Esophagus muscularis mucosa (tissue), 4 donors: ENCODE measurements at regions not wholly inside any gene's neighbourhood (a gene's known extent, or its start where the extent isn't known, plus 50 kb on each side); places are given as distances from the start of the nearest gene placed in this dataset.

ENCODE experiments used
- DNase-seq: peaks from one replicate; pipeline ENCODE4 v3.0.0-alpha.2; 2017; ENCODE audit errors: extremely low spot score
- H3K27ac ChIP-seq, 4 donors: fragments of 200-600 bp; sonication (generic); replicated peaks in 1 of 4; 1 replicate in 3 of 4; 2 replicates in 1 of 4; pipeline ENCODE4 v1.5.1; 2016 to 2019; ENCODE audit warnings: mild to moderate bottlenecking in 1 of 4
- H3K27me3 ChIP-seq, 4 donors: fragments of 200-600 bp; sonication (generic); one replicate each; pipeline versions ENCODE4 v1.5.1 to v1.6.0; 2016 to 2019
- H3K36me3 ChIP-seq, 4 donors: fragments of 200-600 bp; sonication (generic); one replicate each; pipeline ENCODE4 v1.5.1; 2016 to 2019
- H3K4me1 ChIP-seq, 4 donors: fragments of 200-600 bp; sonication (generic); one replicate each; pipeline ENCODE4 v1.5.1; 2016 to 2019
- H3K4me3 ChIP-seq, 4 donors: fragments of 200-600 bp; sonication (generic); 1 replicate in 2 of 4; 2 replicates in 2 of 4; pipeline ENCODE4 v1.5.1; 2016 to 2019; ENCODE audit warnings: mild to moderate bottlenecking in 4 of 4, moderate library complexity in 1 of 4
- H3K9me3 ChIP-seq, 4 donors: fragments of 200-600 bp; sonication (generic); 1 replicate in 3 of 4; 2 replicates in 1 of 4; pipeline ENCODE4 v1.5.1; 2016 to 2019
- EP300 ChIP-seq: sonication (generic); formaldehyde crosslinking; IDR thresholded peaks from one replicate; pipeline ENCODE4 v1.6.1; 2017; ENCODE audit warnings: antibody characterized with exemption
- POLR2A ChIP-seq: fragments of 450-650 bp; IDR thresholded peaks from one replicate; pipeline ENCODE4 v1.6.1; 2017; ENCODE audit warnings: antibody characterized with exemption, moderate library complexity, mild to moderate bottlenecking, low read depth
- POLR2AphosphoS5 ChIP-seq, 2 donors: sonication (generic); formaldehyde crosslinking; IDR thresholded peaks; one replicate each; pipeline ENCODE4 v1.6.1; 2017; ENCODE audit warnings: antibody characterized with exemption in 2 of 2
- WGBS: methylation state at CpG from one replicate; pipeline ENCODE4 v1.1.5; 2018; 5-methylcytosine and 5-hydroxymethylcytosine counted together
- intact Hi-C: fragments of 100-400 bp; cut with DNase I; formaldehyde crosslinking; loops from one replicate; pipeline ENCODE4 v1.15.1; 2023
- TF ChIP-seq, protein P1 (sequence below), 3 experiments: fragments of 200-600 bp in 2 of 3; fragments of 450-650 bp in 1 of 3; sonication (generic) in 2 of 3; IDR thresholded peaks; one replicate each; pipeline ENCODE4 v1.5.1; 2017 to 2019; ENCODE audit warnings: antibody characterized with exemption in 3 of 3, mild to moderate bottlenecking in 2 of 3, moderate library complexity in 1 of 3

DNA sequence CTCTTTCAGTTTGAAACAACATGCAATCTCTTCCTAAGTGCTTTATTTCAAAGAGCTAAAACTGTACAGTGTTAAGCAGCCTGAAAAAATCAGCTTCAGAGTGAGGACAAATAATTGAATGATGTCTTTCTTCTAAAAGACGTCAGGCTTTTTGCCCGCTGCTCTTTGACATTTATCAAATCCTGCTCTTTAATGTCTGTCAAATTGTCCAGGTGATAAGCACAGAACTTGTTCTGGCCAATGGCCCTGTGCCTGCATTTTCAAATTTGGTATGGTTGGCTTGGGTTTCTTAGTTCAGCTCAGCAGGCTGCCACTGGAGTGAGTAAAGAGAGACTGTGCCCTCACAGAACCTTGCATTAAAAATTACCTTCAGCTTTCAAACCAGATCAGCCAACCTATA, 712.9 kb upstream of the LCORL start:
- Histone ChIP-seq H3K36me3 (no peaks in the 10 kb centered on the region), H3K27me3 (no peaks in the 10 kb centered on the region), H3K4me3 (no peak overlapping the region), H3K4me1 (peaks cover 5 to 19% (median 13%) of the 10 kb centered on the region in 4 donors), H3K9me3 (no peaks in the 10 kb centered on the region), H3K27ac (no peak overlapping the region)
- WGBS = 24% methylated on average over 2 of the region's 2 CpGs
- TF ChIP-seq POLR2AphosphoS5 (IDR thresholded peaks at IDR 0.05) (no peak), POLR2A (no peak), EP300 (no peak)
- TF ChIP-seq, protein P1, sequence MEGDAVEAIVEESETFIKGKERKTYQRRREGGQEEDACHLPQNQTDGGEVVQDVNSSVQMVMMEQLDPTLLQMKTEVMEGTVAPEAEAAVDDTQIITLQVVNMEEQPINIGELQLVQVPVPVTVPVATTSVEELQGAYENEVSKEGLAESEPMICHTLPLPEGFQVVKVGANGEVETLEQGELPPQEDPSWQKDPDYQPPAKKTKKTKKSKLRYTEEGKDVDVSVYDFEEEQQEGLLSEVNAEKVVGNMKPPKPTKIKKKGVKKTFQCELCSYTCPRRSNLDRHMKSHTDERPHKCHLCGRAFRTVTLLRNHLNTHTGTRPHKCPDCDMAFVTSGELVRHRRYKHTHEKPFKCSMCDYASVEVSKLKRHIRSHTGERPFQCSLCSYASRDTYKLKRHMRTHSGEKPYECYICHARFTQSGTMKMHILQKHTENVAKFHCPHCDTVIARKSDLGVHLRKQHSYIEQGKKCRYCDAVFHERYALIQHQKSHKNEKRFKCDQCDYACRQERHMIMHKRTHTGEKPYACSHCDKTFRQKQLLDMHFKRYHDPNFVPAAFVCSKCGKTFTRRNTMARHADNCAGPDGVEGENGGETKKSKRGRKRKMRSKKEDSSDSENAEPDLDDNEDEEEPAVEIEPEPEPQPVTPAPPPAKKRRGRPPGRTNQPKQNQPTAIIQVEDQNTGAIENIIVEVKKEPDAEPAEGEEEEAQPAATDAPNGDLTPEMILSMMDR (IDR thresholded peaks at IDR 0.05) = no peak
- intact Hi-C loops = no loop called here
- no peak for DNase-seq

DNA sequence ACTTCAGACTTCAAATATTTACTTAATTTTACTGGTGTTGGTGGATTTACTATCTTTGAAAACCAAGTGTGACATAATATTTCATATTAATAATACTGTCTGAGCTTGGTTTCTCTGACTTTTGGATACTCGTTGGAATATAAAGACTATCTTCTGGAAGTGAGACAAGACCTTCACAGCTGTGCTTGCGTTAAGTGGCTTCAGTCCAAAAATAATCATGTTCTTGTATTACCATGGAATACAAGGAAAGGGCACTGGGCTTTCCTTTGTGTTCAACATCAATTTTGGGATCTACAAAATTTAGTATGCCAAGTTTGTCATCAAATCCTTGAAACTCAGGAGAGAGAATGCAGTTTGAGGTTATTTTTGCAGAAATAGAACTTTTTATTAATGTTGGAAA, 712.4 kb upstream of the LCORL start:
- Histone ChIP-seq H3K27ac (no peak overlapping the region), H3K4me1 (peaks cover 5 to 19% (median 13%) of the 10 kb centered on the region in 4 donors), H3K4me3 (no peak overlapping the region), H3K36me3 (no peaks in the 10 kb centered on the region), H3K9me3 (no peaks in the 10 kb centered on the region), H3K27me3 (no peaks in the 10 kb centered on the region)
- TF ChIP-seq EP300 = no peak
- TF ChIP-seq, protein P1 (IDR thresholded peaks at IDR 0.05) = no peak
- no peak for TF ChIP-seq POLR2A
- no peak for TF ChIP-seq POLR2AphosphoS5 (IDR thresholded peaks at IDR 0.05)
- intact Hi-C loops = no loop called here
- no peak for DNase-seq
- 26% methylated on average over 2 of the region's 2 CpGs for WGBS

DNA sequence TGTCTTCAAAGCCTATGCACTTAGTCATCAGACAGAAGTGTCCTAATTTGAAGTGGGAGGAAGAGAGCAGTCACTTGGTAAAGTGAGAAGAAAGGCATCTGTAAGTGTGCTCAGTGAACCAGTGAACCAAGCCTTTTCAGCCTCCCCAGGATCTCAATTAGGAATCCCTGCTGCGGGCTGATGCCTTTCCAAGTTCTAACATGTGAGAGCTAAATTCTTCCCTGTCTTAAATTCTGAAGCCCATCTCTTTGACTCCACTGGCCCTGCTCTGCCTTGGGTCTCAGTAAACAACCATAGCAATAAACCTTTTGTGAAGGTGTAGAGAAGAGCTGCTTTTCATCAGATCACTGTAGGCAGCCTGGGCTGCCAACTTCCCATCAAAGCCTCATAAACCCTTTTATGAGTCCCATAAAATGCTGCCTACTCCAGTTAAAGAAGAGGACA, 701.2 kb upstream of the LCORL start:
- intact Hi-C loops = no loop called here

GRCh38 chr4:18698119-18698883, 676.7 kb upstream of the LCORL start:
- no peak for DNase-seq
- Histone ChIP-seq H3K9me3 (no peaks in the 10 kb centered on the region), H3K4me3 (no peak overlapping the region), H3K36me3 (no peaks in the 10 kb centered on the region), H3K27me3 (no peaks in the 10 kb centered on the region), H3K4me1 (no peaks in the 10 kb centered on the region), H3K27ac (no peak overlapping the region)
- intact Hi-C loops = loop anchor here (10.0 kb wide), 1 partner anchor 1546 kb away; no protein-coding TSS in a partner anchor
- 77% methylated on average over 10 of the region's 10 CpGs for WGBS
- TF ChIP-seq POLR2A = no peak
- TF ChIP-seq, protein P1 (IDR thresholded peaks at IDR 0.05) = no peak
- no peak for TF ChIP-seq EP300
- TF ChIP-seq POLR2AphosphoS5 (IDR thresholded peaks at IDR 0.05) = no peak

More for the DNA sequence above, 701.2 kb upstream of the LCORL start:
- no peak overlapping the region for H3K27ac ChIP-seq
- no peaks in the 10 kb centered on the region for H3K27me3 ChIP-seq
- no peaks in the 10 kb centered on the region for H3K36me3 ChIP-seq
- H3K4me3 ChIP-seq = no peak overlapping the region
- no peaks in the 10 kb centered on the region for H3K4me1 ChIP-seq
- WGBS = 64% methylated on average over 1 of the region's 1 CpG
- H3K9me3 ChIP-seq = no peaks in the 10 kb centered on the region
- no peak for TF ChIP-seq EP300
- TF ChIP-seq, protein P1 (IDR thresholded peaks at IDR 0.05) = no peak
- TF ChIP-seq POLR2AphosphoS5 (IDR thresholded peaks at IDR 0.05) = no peak
- TF ChIP-seq POLR2A = no peak
- no peak for DNase-seq
